Mucosa of descending colon (tissue), 3 donors: ENCODE measurements at regions not wholly inside any gene's neighbourhood (a gene's known extent, or its start where the extent isn't known, plus 50 kb on each side); places are given as distances from the start of the nearest gene placed in this dataset.

Source experiments
- ATAC-seq: fragments of 200-7000 bp; cut with Tn5 transposase; one replicate; pipeline ENCODE4 v1.9.1; 2020; ENCODE audit warnings: mild to moderate bottlenecking, moderate library complexity
- DNase-seq, 3 donors: peaks; one replicate each; pipeline ENCODE4 v3.0.0-alpha.2; 2020
- H3K36me3 ChIP-seq: fragments of 200-600 bp; one replicate; pipeline ENCODE4 v1.8.0; 2021; ENCODE audit warnings: low read depth, mild to moderate bottlenecking
- H3K4me1 ChIP-seq: fragments of 200-600 bp; one replicate; pipeline ENCODE4 v1.8.0; 2021; ENCODE audit warnings: low read depth, mild to moderate bottlenecking
- H3K4me3 ChIP-seq: fragments of 200-600 bp; one replicate; pipeline ENCODE4 v1.8.0; 2021; ENCODE audit warnings: mild to moderate bottlenecking
- H3K9me3 ChIP-seq: fragments of 200-600 bp; one replicate; pipeline ENCODE4 v1.8.0; 2021; ENCODE audit warnings: mild to moderate bottlenecking
- CTCF ChIP-seq: fragments of 200-600 bp; IDR thresholded peaks from one replicate; pipeline ENCODE4 v1.8.0; 2022; ENCODE audit warnings: antibody characterized with exemption, mild to moderate bottlenecking
- intact Hi-C, 2 donors: fragments of 100-400 bp; cut with DNase I in 1 of 2; cut with micrococcal nuclease in 1 of 2; formaldehyde crosslinking; loops; one replicate each; pipeline versions ENCODE4 v1.11.0 to v1.11.1; 2022; cut with DNase I, micrococcal nuclease
- donor health status: DM: no; HTN: no; CAD: no; lungs with moderate emphysema.
- donor health status: DM: no; HTN: no; CAD: no.
- donor health status: DM: no; HTN: yes; CAD: no.

GRCh38 chr2:138237667-138238384, 263.7 kb upstream of the SPOPL start:
- TF ChIP-seq CTCF: no peak
- no peak for ATAC-seq
- intact Hi-C loops: no loop called here
- Histone ChIP-seq H3K4me3 (no peak overlapping the region), H3K4me1 (no peaks in the 10 kb centered on the region), H3K36me3 (no peaks in the 10 kb centered on the region), H3K9me3 (no peaks in the 10 kb centered on the region)
- no peak for DNase-seq

DNA sequence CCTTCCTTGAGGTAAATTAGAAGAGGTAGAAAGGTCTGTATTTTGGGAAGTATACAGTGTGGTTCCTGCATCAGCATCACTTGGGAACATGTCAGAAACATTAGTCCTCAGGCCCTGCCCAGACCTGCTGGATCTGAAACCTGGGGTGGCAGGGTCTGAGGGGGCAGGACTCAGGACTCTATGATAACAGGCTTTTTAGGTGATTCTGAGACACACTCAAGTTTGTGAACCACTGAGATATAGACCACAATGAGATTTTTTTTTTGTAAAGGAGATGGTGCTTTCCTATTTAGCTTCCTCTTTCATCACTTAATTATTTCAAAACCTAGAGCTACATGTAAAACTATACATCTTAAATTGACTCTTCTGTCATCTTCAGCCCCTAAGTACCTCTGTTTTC, 262.7 kb upstream of the SPOPL start:
- no peak for ATAC-seq
- intact Hi-C loops: no loop called here
- no peak for DNase-seq
- Histone ChIP-seq H3K4me1 (no peaks in the 10 kb centered on the region), H3K4me3 (no peak overlapping the region), H3K36me3 (no peaks in the 10 kb centered on the region), H3K9me3 (no peaks in the 10 kb centered on the region)
- TF ChIP-seq CTCF: no peak

GRCh38 chr2:138239902-138240491, 261.6 kb upstream of the SPOPL start:
- no peak for TF ChIP-seq CTCF
- Histone ChIP-seq H3K36me3 (no peaks in the 10 kb centered on the region), H3K9me3 (no peaks in the 10 kb centered on the region), H3K4me3 (no peak overlapping the region), H3K4me1 (peaks cover 5% of the 10 kb centered on the region)
- ATAC-seq (no peak), DNase-seq (no peak)
- intact Hi-C loops: no loop called here

DNA sequence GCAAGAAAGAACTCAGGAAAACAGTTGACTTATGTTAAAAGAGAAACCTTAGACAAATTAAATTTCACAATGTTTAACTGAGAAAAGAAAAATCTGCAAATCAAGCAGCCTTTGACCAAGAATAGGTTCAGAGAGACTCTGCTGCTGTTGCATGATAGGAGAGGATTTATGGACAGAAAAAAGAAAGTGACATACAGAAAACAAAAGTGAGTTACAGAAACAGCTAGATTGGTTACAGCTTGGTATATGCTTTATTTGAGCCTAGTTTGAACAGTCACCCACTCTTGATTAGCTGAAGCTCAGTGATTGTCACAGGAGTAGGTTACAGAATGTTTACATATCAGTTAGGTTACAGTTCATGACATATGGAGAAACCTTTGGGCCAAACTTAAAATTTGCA, 258.2 kb upstream of the SPOPL start:
- no peak for ATAC-seq
- Histone ChIP-seq H3K4me1 (peaks cover 10% of the 10 kb centered on the region), H3K9me3 (no peaks in the 10 kb centered on the region), H3K4me3 (no peak overlapping the region), H3K36me3 (no peaks in the 10 kb centered on the region)
- no peak for DNase-seq
- no peak for TF ChIP-seq CTCF
- intact Hi-C loops: no loop called here

DNA sequence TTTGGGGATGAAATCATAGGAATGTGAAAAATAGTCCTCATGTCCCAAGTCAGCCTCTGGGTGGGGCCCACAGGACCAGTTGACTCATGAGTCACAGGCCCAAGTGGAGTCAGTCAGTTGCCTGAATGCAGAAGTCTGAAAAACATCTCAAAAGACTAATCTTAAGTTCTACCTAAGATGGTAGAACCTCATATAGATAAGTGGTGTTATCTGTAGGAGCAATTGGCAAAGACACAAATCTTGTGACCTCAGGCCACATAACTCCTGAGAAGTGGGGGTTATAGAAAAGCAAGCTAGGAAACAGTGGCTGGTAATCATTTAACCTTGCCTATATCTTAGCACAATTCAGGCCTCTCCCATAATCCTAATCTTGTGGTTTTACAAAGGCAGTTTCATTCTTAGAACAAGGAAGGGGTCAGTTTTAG, 257.1 kb upstream of the SPOPL start:
- no peak for TF ChIP-seq CTCF
- Histone ChIP-seq H3K9me3 (no peaks in the 10 kb centered on the region), H3K4me1 (peaks cover 14% of the 10 kb centered on the region), H3K36me3 (no peaks in the 10 kb centered on the region), H3K4me3 (no peak overlapping the region)
- intact Hi-C loops: no loop called here
- DNase-seq (peak in 2 of 3 donors; percentile 35 to 52), ATAC-seq (peak; percentile 89)
